PC-9 (cell line): ENCODE measurements at regions not wholly inside any gene's neighbourhood (a gene's known extent, or its start where the extent isn't known, plus 50 kb on each side); places are given as distances from the start of the nearest gene placed in this dataset.

Source experiments
- EZH2 ChIP-seq: fragments of 200-600 bp; sonication (generic); IDR thresholded peaks from 2 replicates; pipeline ENCODE4 v1.8.0; 2017; ENCODE audit warnings: antibody characterized with exemption, low read depth
- TF ChIP-seq, protein P1 (sequence below): fragments of 200-600 bp; sonication (generic); conservative IDR thresholded peaks from 2 replicates; pipeline ENCODE4 v1.6.1; 2017; ENCODE audit warnings: mixed run types, antibody characterized with exemption, mild to moderate bottlenecking, moderate library complexity

DNA sequence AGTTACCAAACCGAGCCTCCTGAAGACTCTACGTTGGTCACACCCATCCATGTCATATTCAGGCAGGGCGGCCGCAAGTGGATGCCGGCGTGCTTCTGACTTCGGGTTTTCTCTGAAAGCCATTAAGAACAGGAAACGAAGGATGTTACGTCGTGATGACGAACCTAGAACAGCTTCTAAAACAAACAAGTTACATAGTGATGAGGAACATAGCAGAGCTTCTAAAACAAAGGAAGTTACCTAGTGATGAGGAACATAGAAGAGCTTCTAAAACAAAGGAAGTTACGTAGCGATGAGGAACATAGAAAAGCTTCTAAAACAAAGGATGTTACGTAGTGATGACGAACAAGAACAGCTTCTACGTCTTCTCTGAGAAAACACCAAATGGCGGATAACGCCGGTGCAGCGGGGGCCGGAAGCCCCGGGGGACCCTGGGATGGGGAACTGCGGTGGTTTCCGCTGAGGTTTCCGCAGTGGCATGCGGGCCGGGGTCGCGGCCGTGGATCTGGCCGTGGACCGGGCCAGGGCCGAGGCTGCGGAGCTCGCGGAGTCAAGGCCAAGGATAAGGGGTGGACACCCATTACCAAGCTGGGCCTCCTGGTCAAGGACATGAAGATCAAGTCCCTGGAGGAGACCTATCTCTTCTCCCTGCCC is 141.1 kb downstream of the SOCS6 start:
- TF ChIP-seq EZH2, result no peak
- TF ChIP-seq, protein P1, sequence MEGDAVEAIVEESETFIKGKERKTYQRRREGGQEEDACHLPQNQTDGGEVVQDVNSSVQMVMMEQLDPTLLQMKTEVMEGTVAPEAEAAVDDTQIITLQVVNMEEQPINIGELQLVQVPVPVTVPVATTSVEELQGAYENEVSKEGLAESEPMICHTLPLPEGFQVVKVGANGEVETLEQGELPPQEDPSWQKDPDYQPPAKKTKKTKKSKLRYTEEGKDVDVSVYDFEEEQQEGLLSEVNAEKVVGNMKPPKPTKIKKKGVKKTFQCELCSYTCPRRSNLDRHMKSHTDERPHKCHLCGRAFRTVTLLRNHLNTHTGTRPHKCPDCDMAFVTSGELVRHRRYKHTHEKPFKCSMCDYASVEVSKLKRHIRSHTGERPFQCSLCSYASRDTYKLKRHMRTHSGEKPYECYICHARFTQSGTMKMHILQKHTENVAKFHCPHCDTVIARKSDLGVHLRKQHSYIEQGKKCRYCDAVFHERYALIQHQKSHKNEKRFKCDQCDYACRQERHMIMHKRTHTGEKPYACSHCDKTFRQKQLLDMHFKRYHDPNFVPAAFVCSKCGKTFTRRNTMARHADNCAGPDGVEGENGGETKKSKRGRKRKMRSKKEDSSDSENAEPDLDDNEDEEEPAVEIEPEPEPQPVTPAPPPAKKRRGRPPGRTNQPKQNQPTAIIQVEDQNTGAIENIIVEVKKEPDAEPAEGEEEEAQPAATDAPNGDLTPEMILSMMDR, result no peak
